ENCODE measurements at regions not wholly inside any gene's neighbourhood (a gene's known extent, or its start where the extent isn't known, plus 50 kb on each side); places are given as distances from the start of the nearest gene placed in this dataset.
"Not testable (repeated sequence)": the region's sequence is repeated elsewhere in the genome, so short reads cannot be mapped to it uniquely, and the experiment has no call there.

GRCh38 chr10:95137990-95138625, 55.9 kb upstream of the ACSM6 start:
- not testable (repeated sequence) for DNase-seq (ENCODE audit: low spot score)

DNA sequence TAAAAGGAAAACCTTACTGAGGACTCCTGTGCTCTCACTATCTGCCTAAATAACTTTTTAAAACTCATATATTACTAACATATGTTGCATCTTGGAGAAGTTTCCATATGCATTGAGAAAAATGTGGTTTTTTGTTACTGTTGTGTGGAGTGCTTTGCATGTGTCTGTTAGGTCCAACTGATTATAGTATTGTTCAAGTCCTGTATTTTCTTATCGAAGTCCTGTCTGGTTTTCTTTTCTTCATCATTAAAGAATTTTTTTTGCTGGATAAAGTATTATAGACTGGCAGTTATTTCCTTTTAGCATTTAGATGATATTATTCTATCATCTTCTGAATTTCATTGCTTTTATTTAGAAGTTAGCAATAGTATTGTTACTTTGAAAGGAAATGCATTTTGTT, 59.5 kb upstream of the ACSM6 start:
- no peak for DNase-seq (ENCODE audit: low spot score)

GRCh38 chr10:95133997-95134396, 60.0 kb upstream of the ACSM6 start:
- no peak for DNase-seq (ENCODE audit: low spot score)

DNA sequence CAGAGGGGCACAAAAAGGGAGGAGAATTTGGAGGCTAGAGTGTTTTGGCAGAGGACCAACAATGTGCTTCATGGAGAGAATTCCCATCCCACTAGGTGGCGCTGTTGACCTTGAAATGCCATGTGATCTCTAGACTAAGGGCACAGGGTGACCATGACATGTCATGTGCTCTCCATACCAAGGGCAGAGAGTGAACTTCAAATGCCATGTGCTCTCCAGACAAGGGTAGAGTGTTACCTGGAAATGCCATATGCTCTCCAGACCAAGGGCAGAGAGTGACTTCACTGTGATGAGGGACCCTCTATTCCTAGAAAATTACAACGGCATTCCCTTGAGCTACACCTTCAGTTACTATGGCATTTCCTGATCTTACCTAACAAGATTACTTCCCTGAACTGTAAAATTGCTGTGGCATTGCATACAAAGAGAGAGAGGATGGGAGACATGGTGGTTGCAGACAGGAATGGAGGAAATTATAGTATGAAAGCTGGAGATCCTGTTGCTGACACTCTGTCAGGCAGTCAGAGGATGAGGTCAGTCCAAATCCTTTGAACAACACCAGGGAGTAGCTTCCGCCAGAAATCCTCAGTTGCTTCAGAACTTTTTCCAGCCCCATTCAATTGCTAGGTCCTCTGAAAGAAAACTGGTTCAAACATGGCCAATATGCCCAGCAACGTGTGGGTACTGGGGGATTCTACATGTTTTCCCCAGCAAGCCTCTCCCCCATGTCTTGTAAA, 60.9 kb upstream of the ACSM6 start:
- peak; percentile 64 for DNase-seq (ENCODE audit: low spot score)

- not testable (repeated sequence) for DNase-seq (ENCODE audit: low spot score)
Measured at GRCh38 chr10:95130429-95130828, 61.1 kb upstream of the CYP2C8 start.

GRCh38 chr10:95125582-95125981, 56.3 kb upstream of the CYP2C8 start:
- DNase-seq (ENCODE audit: low spot score), result no peak

DNA sequence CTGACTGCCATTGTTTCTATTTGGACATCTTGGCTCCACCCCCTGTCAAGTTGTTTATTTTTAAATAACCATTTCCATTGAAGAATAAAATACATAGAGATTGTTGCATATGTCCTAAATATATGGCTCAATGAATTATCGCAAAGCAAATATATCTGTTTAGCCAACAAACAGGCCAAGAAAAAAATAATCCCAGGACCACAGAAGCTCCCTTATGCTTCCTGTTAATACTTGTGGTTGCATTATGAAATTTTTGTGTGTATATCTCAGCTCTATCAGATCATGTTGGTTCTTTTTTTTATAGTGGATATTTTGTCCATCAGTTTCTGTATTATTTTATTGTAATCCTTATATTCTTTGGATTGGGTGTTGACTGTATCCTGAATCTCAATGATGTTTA, 53.4 kb upstream of the CYP2C8 start:
- no peak for DNase-seq (ENCODE audit: low spot score)

DNA sequence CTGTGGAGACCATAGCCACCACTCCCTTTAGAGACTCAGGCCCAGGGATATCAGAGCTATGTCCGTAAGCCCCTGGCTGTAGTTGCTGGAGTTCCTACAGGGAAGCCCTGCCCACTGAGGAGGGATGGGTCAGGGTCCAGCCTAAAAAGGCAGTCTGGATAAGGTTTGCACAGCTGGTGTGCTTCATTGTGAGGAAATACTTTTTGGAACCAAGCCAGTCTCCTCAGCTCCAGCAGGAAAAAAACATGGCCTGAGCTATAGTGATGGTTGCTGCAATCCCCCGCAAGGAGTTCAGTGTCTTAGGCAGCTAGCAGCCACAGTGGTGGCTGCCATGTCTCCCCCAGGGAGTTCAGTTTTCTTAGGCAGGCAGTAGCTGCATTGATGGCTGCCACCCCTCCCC, 52.6 kb upstream of the CYP2C8 start:
- no peak for DNase-seq (ENCODE audit: low spot score)

Data from left forelimb (tissue), 1 donor.